HG03521 (cell line): ENCODE measurements at regions not wholly inside any gene's neighbourhood (a gene's known extent, or its start where the extent isn't known, plus 50 kb on each side); places are given as distances from the start of the nearest gene placed in this dataset.

ENCODE experiments used
- ATAC-seq: cut with Tn5 transposase; IDR thresholded peaks from one replicate; pipeline ENCODE4 v1.9.1; 2021; ENCODE audit warnings: mild to moderate bottlenecking, moderate library complexity; ENCODE audit not compliant: unreplicated experiment

DNA sequence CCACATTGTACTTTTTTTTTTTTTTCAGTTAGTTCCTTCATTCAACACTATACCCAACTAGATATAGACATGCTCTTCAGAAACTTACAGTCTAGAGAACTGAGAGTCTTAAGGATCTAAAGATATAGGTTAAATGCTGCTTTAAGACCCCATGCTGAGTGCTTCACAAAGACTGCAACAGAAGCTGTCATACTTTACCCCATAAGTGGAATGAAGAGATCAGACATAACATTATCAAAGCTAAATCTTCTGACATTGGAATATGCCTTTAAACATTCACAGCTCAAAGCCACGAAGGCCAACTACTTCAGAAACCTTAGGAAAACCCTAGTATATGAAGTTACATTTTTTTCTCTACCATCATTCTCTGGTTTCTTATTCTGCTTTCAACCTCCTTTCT, 666.4 kb downstream of the KCNT2 start:
- ATAC-seq = no peak

DNA sequence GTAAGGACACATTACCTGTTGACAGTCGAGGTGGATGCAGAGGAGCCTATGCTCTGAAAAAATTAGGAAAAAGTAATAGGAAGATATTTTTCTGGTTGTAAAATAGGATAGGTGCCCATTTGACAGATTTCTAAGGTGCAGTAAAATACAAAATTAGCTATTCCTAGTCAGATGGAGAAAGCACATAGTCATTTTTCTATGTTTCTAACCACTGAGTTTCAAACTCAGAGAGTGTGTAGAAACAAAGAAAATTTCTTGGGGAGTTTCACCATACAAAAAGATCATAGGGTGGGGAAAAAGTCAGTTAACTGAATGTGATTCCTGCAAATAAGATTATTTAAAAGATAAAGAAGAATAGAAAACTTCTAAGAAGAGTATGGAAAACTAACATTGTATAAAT, 666.9 kb downstream of the KCNT2 start:
- no peak for ATAC-seq

GRCh38 chr1:195939844-195940243, 668.4 kb downstream of the KCNT2 start:
- ATAC-seq = no peak

GRCh38 chr1:195934817-195935553, 673.3 kb downstream of the KCNT2 start:
- no peak for ATAC-seq

DNA sequence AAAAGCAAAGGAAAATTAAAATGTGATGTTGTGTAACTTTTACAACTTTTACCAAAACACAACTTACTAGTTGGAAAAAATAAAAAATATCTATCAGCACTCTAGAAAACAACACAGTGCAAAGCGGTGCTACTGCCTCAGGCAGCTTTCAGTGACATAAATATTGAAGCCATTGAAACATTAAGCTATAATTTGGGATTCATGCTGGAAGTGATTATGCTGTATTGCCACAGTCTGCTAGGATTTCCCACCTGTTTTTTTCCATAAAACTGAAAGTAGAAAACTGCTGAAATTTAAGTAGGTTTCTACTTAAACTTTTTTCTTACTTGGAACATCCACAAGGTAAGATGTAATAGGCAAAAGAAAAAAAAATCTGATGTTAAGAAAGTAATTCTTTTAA, 674.4 kb downstream of the KCNT2 start:
- ATAC-seq = no peak

DNA sequence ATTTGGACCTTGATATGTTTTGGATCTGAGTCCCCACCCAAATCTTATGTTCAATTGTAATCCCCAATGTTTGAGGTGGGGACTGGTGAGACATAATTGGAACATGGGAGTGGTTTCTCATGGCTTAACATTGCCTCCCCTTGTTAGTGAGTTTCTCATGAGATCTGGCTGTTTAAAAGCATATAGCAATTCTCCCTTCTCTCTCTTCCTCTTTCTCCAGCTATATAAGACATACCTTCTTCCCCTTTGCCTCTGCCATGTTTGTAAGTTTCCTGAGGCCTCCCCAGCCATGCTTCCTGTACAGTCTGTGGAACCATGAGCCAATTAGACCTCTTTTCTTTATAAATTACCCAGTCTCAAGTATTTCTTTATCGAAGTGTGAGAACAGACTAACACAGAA, 692.4 kb downstream of the KCNT2 start:
- no peak for ATAC-seq

- no peak for ATAC-seq
Observed at GRCh38 chr1:195909061-195909460, 699.2 kb downstream of the KCNT2 start.

DNA sequence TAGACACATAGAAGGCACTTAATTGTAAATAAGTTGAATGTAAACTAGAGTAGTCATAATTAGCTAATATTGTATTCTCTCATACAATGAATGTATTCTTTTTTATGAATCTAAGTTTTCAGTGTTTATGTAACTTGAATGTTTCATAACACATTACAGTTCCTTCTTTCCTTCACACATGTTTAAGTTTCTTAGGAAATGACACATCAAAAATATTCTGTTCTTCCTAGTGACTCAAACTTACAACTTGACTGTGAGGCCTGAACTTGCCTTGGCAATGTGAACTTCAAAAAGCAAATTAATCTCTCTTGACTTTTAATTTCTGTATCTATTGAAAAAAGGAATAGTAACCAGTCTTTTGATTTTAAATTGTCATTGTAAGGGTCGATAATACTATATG, 700.1 kb downstream of the KCNT2 start:
- no peak for ATAC-seq

DNA sequence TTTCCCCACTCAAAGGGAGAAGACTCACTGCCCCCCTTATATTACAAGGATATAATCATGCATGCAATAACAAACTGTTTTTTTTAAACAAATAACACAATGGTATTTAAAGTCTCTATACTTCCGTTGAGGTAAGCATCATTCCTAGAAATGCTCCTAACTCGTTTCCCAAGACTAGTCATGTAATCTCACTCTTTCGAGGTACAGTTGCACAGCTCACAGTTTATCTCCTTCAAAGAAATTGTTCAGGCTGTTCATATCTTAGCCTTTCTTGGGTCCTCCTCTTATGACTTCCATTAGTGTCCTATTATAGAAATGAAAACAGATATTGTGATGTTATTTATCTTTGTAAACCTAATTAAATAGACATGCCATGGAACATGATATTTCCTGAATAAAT, 705.0 kb downstream of the KCNT2 start:
- ATAC-seq = no peak

- no peak for ATAC-seq
Observed at GRCh38 chr1:195902779-195903178, 705.5 kb downstream of the KCNT2 start.

- ATAC-seq = no peak
Observed at GRCh38 chr1:195899762-195900352, 708.4 kb downstream of the KCNT2 start.

DNA sequence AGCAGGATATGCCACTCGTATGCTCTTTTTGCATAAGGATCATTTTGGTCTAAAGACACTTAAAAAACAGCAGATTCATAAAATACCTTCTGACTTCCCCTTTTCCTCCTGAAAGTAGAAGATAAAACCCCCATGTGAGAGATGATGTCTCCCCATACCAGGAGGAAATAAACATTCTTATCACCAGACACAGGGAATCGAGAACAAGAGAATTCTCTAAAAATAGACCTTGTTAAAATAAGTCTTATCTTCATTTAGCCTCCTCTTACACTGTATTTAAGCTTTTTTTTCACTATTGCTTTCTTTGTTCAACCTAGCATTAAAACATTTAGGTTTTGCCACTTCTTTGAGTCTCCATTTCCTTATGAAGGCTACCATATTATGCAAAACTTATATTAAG, 709.3 kb downstream of the KCNT2 start:
- no peak for ATAC-seq

- ATAC-seq = no peak
Observed at GRCh38 chr1:195898373-195898772, 709.9 kb downstream of the KCNT2 start.

DNA sequence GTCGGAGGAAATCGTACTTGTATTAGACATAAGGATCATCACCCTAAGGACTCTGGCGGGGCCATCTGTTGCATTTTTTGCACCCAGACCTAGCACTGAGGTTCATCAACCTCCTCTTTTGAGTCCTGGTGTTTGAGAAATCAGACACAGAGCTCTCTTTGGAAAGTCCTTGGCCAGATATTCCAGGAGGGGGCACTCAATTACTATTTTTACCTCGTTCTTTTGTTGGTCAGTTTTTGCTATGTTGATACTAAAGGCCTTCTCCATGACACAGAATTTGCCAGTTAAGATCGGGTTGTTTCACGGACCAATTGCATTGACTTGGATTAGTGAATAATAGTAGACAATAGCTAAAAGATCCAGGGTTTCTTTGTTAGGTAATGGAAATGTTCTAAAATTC, 711.2 kb downstream of the KCNT2 start:
- ATAC-seq = no peak

- no peak for ATAC-seq
Observed at GRCh38 chr1:195894411-195894810, 713.8 kb downstream of the KCNT2 start.

GRCh38 chr1:195886000-195886399, 722.2 kb downstream of the KCNT2 start:
- no peak for ATAC-seq

GRCh38 chr1:195878478-195878877, 729.8 kb downstream of the KCNT2 start:
- no peak for ATAC-seq

GRCh38 chr1:195876792-195877191, 731.4 kb downstream of the KCNT2 start:
- ATAC-seq = no peak

DNA sequence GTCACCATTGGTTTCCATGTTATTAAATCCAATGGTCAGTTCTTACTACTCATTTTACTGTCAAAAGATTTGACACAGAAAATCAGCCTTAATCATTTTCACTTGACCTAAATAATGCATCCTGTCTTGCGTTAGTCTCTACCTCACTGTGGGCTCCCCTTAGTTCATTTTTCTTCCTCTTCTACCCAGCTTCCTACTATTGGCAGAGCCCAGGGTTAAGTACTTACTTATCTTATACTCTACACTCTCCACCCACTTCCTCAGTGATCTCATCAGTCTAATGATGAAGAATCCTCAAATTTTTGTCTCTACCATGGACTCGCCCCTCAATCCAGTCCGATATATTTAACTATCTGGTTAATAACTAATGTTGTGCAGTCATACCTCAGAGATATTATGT, 735.9 kb downstream of the KCNT2 start:
- no peak for ATAC-seq

- no peak for ATAC-seq
Observed at GRCh38 chr1:195867638-195868037, 740.6 kb downstream of the KCNT2 start.

DNA sequence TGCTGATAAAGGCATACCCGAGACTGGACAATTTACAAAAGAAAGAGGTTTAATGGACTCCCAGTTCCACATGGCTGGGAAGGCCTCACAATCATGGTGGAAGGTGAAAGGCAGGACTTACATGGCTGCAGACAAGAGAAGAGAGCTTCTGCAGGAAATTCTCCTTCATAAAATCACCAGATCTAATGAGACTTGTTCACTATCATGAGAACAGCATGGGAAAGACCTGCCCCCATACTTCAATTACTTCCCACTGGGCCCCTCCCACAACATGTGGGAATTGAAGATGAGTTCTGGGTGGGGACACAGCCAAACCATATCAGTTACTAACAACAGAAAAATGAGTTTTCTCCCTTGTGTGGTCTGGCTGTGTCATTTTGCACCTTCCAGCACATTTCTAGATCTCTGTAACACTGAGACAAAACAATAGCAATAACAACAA, 741.4 kb downstream of the KCNT2 start:
- no peak for ATAC-seq

DNA sequence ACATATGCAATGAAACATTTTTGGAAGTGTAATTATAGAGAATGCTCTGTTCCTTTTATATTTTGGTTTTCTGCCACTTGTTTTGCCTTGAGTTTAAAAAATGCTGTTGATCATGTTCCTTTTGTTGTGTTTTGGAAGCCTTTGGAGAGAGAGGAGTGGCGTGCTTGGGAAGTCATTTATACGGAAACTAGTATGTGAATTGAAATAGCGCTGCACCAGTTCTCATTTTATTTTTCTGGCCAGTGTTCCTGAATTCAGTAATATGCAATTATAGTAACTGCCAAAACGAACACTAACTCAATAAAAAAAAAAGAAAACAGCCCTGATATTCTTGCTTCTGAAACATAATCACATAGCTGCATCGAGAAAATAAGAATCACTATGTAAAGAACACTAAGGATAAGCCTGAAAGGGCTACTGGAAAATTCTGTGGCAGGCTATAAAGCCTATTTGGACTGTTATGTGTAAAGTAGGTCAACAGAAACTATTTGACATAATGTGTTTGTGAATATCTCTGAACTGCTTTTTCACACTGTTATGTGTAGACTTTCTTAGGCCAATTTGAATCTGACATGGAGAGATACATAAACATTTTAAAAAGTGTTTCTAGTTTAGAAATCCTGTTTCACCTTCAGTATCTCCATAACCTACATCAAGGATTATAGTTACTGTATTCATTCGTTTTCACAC, 742.0 kb downstream of the KCNT2 start:
- ATAC-seq = no peak
